Activated T-cell treated with anti-CD3 and anti-CD28 coated beads, Interleukin-2, amount 50 U/mL, for 48 hours (primary cell): ENCODE measurements at regions not wholly inside any gene's neighbourhood (a gene's known extent, or its start where the extent isn't known, plus 50 kb on each side); places are given as distances from the start of the nearest gene placed in this dataset.
"Not testable (repeated sequence)": the region's sequence is repeated elsewhere in the genome, so short reads cannot be mapped to it uniquely, and the experiment has no call there.

Experiments
- DNase-seq, 2 experiments: peaks; one replicate each; pipeline ENCODE4 v3.0.0-alpha.2; 2020

DNA sequence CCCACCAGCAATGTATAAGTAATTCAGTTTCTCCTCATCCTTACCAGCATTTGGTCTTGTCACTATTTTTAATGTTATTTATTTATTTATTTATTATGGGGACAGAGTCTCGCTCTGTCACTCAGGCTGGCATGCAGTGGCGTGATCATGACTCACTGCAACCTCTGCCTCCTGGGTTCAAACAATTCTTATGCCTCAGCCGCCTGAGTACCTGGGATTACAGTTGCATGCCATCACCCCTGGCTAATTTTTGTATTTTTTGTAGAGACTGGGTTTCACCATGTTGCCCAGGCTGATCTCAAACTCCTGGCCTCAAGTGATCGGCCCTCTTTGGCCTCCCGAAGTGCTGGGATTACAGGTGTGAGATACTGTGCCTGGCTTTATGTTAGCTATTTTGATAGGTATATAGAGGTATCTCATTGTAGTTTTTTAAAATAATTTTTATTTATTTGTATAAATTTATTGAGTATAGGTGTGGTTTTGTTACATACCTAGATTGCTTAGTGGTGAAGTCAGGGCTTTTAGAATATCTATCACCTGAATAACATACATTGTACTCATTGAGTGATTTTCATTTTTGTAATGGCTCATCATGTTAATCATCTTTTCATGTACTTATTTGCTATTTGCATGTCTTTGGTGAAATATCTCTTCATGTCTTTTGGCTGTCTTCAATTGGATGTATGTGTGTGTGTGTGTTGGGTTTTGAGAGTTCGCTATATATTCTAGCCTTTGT is 53.3 kb downstream of the TANC2 start:
- no peak for DNase-seq

DNA sequence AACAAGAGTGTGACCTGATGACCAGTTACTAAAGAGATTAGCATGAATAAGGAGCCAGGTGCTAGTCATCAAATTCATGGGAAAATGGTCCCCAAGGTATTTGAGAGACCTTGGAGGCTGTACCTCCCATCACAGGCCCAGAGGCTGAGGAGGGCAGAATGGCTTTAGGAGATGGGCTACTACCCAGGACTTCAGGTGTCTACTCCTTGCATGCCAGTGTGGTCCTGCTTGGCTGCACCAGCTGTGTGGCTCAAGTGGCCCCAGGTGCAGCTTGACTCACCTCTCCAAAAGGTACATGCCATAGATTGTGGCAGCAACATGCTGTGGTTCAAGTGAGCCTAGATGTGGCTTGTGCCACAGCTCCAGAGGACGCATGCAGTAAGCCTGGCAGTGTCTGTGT is 56.5 kb downstream of the TANC2 start:
- no peak for DNase-seq

DNA sequence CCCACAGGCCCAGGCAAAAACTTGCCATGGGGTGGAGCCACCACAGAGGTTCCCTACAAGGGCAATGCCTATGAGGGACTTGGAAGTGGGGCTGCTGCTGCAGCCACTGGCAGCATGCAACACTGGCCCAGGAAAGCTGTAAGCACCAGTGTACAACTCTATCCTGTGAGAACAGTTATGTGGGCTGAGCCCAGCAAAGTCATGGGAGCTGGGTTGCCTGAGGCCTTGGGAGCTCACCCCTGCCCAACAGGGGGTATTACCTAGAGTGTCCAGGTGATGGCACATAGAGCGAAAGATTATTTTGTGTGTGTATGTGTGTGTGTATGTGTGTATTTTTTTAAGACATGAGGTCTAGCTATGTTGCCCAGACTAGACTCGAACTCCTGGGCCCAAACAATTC is 57.0 kb downstream of the TANC2 start:
- DNase-seq: no peak

DNA sequence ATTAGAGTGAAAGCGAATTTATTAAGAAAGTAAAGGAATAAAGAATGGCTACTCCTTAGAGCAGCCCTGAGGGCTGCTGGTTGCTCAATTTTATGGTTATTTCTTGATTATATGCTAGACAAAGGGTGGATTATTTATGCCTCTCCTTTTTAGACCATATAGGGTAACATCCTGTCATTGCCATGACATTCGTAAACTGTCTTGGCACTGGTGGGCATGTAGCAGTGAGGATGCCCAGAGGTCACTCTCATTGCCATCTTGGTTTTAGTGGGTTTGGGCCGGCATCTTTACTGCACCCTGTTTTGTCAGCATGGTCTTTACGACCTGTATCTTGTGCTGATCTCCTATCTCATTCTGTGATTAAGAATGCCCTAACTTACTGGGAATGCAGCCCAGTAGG is 58.2 kb downstream of the TANC2 start:
- no peak for DNase-seq

DNA sequence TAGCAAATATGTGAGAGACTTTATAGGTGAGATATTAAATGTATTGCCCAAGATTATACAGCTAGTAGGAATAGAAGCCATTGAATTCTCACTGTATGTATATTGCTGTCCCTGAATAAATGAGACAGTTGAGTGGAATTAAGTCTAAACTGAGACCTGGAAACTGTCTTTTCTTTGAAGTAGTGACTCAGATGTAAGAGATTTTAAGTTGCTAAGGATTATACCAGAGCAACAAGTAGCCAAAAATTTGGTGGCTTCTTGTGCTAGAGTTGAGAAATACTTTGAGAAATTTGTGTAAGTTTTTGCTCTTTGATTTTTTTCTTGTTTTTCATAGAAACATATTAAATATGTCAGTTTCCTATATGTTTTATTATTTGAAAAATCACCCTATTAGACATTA is 58.7 kb downstream of the TANC2 start:
- no peak for DNase-seq

DNA sequence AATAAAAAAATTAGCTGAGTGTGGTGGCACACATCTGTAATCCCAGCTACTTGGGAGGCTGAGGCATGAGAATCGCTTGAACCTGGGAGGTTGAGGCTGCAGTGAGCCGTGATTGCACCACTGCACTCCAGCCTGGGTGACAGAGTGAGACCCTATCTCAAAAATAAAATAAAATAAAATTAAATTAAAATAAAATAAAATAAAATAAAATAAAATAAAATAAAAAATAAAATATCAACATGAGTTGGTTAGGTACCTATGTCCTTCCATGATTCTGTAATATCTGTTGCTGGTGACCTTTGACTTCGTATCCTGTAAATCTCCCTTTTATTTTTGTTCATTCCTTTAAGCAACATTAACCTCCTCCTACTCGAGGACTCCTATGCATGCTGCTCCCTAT is 59.6 kb downstream of the TANC2 start:
- DNase-seq: not testable (repeated sequence)

DNA sequence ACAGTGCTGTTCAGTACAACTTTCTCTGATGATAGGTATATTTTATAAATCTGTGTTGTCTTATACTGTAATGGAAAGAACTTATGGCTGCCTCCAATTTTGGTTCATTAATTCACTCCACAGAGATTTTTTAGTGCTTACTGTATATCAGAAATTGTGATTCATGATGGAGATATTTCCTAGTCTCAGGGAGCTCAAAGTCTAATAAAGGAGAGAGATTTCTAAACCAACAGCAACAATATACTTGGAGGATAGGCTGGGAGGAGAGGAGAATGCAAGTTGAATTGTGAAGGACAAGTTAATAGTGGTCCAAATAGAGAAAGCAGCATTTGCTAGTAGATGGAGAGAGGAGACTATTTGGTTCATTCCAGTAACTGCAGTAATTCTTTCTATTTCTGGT is 63.5 kb downstream of the TANC2 start:
- no peak for DNase-seq

GRCh38 chr17:63032142-63032541 is 66.1 kb downstream of the TANC2 start:
- no peak for DNase-seq

DNA sequence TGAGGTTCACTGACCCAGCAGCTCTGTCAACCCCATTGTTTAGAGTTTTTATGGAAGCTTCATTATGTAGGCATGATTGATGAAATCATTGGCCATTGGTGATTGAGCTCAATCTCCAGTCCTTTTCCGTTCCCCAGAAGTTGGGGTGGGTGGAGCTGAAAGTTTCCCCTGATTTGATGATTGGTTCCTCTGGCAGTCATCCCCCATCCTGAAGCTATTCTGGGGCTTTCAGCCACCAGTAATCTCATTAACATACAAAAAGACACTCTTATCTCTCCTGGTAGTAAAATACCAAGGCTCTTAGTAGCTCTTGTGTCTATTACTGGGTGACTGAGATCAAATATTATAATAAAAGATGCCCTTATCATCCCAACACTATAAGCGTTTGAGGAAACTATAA is 67.1 kb downstream of the TANC2 start:
- DNase-seq: no peak

DNA sequence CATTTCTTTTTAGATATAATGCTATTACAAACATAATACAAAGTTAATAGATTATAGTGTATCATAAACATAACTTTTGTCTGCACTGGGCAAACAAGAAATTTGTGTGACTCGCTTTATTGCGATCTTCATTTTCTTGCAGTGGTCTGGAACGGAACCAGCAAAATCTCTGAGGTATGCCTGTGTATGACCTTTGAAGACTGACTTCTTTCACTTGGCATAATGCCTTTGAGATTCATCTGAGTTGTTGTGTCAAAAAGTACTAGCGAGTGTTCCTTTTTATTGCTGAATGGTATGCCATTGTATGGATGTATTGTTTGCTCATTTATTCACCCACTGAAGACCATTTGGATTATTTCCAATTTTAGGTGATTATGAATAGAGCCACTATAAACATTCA is 69.2 kb downstream of the TANC2 start:
- no peak for DNase-seq

DNA sequence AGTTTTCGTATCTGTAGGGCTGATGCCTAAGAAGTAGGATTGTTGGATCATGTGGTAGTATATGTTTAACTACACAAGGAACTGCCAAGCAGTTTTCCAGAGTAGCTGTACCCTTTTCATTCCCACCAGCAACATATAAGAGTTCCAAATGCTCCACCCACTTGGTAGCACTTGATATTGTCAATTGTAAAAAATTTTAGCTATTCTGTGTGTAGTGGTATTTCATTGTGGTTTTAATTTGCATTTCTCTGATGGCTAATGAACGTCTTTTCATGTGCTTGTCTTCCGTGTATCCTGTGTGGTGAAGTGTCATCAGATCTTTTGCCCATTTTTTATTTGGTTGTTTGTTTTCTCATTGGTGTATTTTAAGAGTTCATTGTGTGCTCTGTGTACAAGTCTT is 69.7 kb downstream of the TANC2 start:
- DNase-seq: no peak

GRCh38 chr17:63039342-63039741 is 73.3 kb downstream of the TANC2 start:
- no peak for DNase-seq

- DNase-seq: no peak
These were observed 74.0 kb downstream of the TANC2 start for GRCh38 chr17:63039899-63040602.

DNA sequence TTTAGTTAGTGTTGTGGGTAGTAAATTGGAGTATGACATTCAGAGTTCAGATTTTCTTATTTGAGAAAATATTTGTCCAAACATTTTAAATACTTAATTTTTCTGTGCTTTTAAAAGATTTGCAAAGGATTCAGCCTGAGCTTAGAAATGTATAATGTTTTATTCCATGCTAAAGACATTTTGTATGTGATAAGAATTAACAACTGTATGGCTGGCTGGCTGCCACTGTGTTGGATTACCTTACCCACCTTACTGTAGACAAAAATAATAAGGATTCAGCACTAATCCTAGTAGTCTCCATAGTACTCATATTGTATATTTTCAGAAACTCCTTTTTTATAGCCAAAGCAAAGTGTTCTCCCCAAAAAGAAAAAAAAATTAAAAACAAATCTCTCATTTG is 74.8 kb downstream of the TANC2 start:
- DNase-seq: no peak

DNA sequence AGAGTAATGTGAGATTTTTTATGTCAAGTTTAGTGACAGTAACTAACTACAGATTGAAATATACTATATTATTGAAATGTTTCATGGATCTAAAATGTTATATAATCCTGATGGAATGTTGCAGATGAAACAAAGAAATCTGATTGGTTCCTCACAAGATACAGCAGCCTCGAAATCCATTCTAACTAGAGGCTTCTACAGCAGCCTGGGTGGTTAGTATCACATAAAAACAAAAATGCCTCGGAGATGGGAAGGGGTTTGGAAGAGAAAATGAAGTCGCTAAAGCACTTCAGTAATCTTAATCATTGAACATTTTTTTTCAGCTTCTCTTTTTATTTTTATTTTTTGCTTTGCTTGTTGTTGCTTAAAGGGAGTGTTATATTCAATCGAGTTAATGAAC is 75.2 kb downstream of the TANC2 start:
- no peak for DNase-seq

DNA sequence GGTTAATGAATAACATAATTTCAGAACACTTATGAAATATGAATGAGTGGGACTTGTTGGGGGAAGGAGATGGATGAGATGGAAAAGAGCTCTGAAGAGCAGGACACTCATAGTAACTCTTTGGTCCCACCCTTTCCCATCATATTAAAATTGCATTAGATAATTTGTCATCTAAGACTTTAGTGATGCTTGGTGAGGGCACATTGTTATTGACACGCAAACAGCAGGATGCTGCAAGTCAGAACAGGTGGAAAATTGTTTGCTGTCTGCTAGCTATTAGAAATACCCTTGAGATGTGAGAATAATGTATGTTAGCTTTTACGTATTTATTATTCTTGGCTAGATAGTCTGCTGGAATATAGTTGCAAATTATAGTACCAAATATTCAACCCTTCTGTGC is 75.7 kb downstream of the TANC2 start:
- no peak for DNase-seq

DNA sequence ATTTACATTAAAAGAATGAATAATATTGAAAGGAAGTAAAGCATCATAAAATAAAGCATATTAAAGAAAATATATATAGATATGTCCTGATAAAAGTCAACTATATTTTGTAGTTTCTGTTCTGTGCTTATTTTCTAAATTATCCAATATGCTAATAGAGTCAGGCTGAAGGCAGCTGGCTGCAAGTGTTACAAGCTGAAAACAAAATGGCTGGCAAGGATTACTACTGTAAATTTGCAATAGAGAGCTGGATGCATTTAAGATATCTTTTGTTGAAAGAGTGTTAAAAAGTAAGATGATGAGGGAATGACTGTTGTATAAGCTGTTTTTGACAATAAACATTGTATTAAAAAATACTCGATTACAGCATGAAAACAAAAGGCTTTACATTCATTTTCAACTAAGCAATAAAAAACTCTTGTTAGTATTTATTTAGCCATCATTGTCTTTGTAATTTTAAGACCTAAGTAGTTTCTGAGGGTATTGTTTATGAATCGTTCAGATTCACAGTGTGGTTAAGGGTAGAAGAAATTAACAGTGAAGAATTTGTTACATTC is 76.3 kb downstream of the TANC2 start:
- no peak for DNase-seq

GRCh38 chr17:63057560-63057959 is 91.5 kb downstream of the TANC2 start:
- DNase-seq: not testable (repeated sequence)

GRCh38 chr17:63066158-63066813 is 100.3 kb downstream of the TANC2 start:
- no peak for DNase-seq

DNA sequence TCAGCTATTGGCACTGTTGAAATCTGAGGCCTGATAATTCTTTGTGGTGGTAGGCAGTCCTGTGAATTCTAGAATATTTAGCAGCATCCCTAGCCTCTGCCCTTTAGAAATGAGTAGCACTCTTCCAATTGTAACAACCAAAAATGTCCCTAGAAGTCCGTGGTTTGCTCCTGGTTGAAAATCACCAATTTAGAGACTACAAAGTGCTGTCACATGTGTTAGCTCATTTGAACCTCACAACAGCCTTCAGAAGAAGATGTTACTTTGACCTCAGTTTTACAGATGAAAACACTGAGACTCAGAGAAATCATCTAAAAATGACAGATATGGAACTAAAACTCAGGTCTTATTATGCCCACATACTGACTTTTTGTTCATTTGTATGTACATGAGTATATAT is 103.2 kb downstream of the TANC2 start:
- no peak for DNase-seq

GRCh38 chr17:63070031-63070430 is 104.0 kb downstream of the TANC2 start:
- DNase-seq: no peak

- DNase-seq: no peak
These were observed 105.8 kb downstream of the TANC2 start for GRCh38 chr17:63071797-63072196.

DNA sequence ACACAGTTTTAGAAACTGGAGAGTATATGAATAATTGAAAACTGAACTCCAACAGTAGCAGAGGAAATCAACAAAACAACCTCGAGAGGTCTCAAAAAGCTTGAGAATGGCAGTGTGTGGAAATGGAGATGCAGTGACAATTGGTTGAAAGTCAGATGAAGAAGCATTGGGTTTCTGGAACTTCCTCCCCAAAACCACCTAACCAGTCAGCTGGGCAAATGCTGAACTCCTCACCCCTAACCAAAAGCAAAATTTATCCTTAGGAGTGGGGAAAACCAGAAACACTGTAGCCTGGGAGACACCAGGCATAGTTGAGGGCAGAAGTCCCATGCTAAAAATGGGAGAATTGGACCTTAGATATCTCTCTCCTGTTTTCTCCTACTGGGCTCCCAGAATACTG is 109.9 kb downstream of the TANC2 start:
- DNase-seq: no peak

GRCh38 chr17:63078707-63079106 is 112.7 kb downstream of the TANC2 start:
- DNase-seq: no peak
